Suprapubic skin (tissue), 4 donors: ENCODE measurements at regions not wholly inside any gene's neighbourhood (a gene's known extent, or its start where the extent isn't known, plus 50 kb on each side); places are given as distances from the start of the nearest gene placed in this dataset.

ENCODE experiments used
- DNase-seq, 2 donors: peaks; one replicate each; pipeline ENCODE4 v3.0.0-alpha.2; 2019; ENCODE audit warnings: low spot score in 2 of 2
- H3K27ac ChIP-seq: fragments of 200-600 bp; sonication (generic); one replicate; pipeline ENCODE4 v1.5.1; 2019
- H3K27me3 ChIP-seq: fragments of 200-600 bp; sonication (generic); one replicate; pipeline ENCODE4 v1.5.1; 2019
- H3K36me3 ChIP-seq: fragments of 200-600 bp; sonication (generic); one replicate; pipeline ENCODE4 v1.5.1; 2019
- H3K4me1 ChIP-seq: fragments of 200-600 bp; sonication (generic); one replicate; pipeline ENCODE4 v1.5.1; 2019
- H3K4me3 ChIP-seq: fragments of 200-600 bp; sonication (generic); one replicate; pipeline ENCODE4 v1.5.1; 2019; ENCODE audit warnings: mild to moderate bottlenecking
- H3K9me3 ChIP-seq: fragments of 200-600 bp; sonication (generic); one replicate; pipeline ENCODE4 v1.5.1; 2019
- CTCF ChIP-seq, 2 donors: fragments of 200-600 bp in 1 of 2; fragments of 450-650 bp in 1 of 2; sonication (generic) in 1 of 2; IDR thresholded peaks; one replicate each; pipeline ENCODE4 v1.5.1; 2016 to 2019; ENCODE audit warnings: antibody characterized with exemption in 2 of 2, mild to moderate bottlenecking in 1 of 2, moderate library complexity in 1 of 2
- EP300 ChIP-seq: sonication (generic); formaldehyde crosslinking; IDR thresholded peaks from one replicate; pipeline ENCODE4 v1.6.1; 2017; ENCODE audit warnings: antibody characterized with exemption
- POLR2A ChIP-seq, 2 donors: fragments of 450-650 bp; IDR thresholded peaks; one replicate each; pipeline ENCODE4 v1.6.1; 2017; ENCODE audit warnings: antibody characterized with exemption in 2 of 2, mild to moderate bottlenecking in 2 of 2, moderate library complexity in 2 of 2
- POLR2AphosphoS5 ChIP-seq, 3 donors: sonication (generic); formaldehyde crosslinking; IDR thresholded peaks; one replicate each; pipeline ENCODE4 v1.6.1; 2017; ENCODE audit warnings: antibody characterized with exemption in 3 of 3
- WGBS: methylation state at CpG from one replicate; pipeline ENCODE4 v1.1.5; 2018; 5-methylcytosine and 5-hydroxymethylcytosine counted together

- Histone ChIP-seq H3K36me3 (no peaks in the 10 kb centered on the region), H3K9me3 (no peaks in the 10 kb centered on the region), H3K4me1 (no peaks in the 10 kb centered on the region), H3K4me3 (no peak overlapping the region), H3K27ac (no peak overlapping the region), H3K27me3 (no peaks in the 10 kb centered on the region)
- DNase-seq, result no peak
- 89% methylated on average over 1 of the region's 1 CpG for WGBS
- no peak for TF ChIP-seq EP300
- no peak for TF ChIP-seq CTCF (IDR thresholded peaks at IDR 0.05)
- TF ChIP-seq POLR2AphosphoS5 (IDR thresholded peaks at IDR 0.05), result no peak
- TF ChIP-seq POLR2A (IDR thresholded peaks at IDR 0.05), result no peak
Observed at GRCh38 chr11:29756871-29757270, 260.0 kb downstream of the KCNA4 start.

DNA sequence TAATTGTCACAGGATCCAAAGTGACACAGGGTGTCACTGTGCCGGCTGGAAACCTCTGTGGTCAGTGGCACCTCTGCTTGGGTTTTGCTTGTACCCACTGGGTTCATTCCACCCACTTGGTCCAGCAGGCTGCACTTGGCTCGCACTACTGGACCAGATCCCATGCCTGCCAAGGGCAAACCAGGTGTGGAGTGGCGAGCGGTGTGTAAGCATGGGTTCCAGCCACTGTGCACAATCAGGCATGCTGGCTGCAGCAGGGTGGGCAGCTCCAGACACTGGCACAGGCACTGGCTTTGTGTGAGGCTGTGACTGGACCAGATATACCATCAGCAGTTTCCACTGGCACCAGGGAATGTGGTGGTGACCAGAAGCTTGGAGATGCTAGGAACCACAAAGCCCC lies 261.4 kb downstream of the KCNA4 start:
- TF ChIP-seq CTCF (IDR thresholded peaks at IDR 0.05) (no peak), EP300 (no peak), POLR2AphosphoS5 (IDR thresholded peaks at IDR 0.05) (no peak), POLR2A (IDR thresholded peaks at IDR 0.05) (no peak)
- WGBS, result 81% methylated on average over 2 of the region's 4 CpGs
- Histone ChIP-seq H3K27ac (no peak overlapping the region), H3K4me3 (no peak overlapping the region), H3K27me3 (no peaks in the 10 kb centered on the region), H3K9me3 (no peaks in the 10 kb centered on the region), H3K36me3 (no peaks in the 10 kb centered on the region), H3K4me1 (no peaks in the 10 kb centered on the region)
- DNase-seq, result no peak

DNA sequence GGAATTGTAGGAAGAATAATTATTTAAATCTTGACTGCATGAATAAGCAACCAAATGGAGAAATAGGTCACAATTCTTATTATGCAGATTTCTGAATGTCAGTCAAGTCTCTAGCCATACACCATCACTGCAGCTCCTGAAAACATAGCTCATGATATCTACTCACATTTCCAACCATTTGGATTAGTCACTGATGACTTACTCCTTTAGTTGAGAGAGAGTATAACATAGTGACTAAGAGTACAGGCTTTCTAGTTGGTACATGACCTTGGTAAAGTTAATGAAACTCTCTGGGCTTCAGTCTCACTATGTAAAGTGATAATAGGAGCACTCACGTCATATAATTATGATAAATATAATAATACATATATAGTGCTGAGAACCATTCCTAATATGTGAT lies 265.2 kb downstream of the KCNA4 start:
- H3K36me3 ChIP-seq, result no peaks in the 10 kb centered on the region
- 100% methylated on average over 1 of the region's 1 CpG for WGBS

DNA sequence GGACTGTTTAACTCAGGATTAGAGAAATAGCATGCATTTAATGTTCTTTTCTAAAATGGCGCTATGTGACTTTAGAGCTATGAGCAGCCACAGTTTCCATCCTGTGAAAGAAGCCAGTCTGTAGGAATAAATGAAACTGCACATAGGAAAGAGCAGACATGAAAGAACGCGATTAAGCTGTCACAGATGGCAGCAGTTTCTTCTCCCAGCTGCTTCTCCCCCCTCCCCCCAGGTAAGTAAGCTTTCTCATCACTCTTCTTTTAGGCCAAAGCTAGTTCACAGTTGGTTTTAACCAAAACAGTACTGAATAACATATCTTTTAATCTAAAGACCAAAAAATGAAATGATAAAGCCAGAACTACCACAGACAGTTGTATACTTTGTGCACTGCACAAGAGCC lies 266.4 kb downstream of the KCNA4 start:
- TF ChIP-seq POLR2A (IDR thresholded peaks at IDR 0.05) (no peak), EP300 (no peak), CTCF (IDR thresholded peaks at IDR 0.05) (no peak), POLR2AphosphoS5 (IDR thresholded peaks at IDR 0.05) (no peak)
- Histone ChIP-seq H3K4me1 (no peaks in the 10 kb centered on the region), H3K27ac (no peak overlapping the region), H3K36me3 (no peaks in the 10 kb centered on the region), H3K27me3 (no peaks in the 10 kb centered on the region), H3K9me3 (no peaks in the 10 kb centered on the region), H3K4me3 (no peak overlapping the region)
- DNase-seq, result no peak
- 62% methylated on average over 3 of the region's 3 CpGs for WGBS

More for the DNA sequence above, 265.2 kb downstream of the KCNA4 start:
- TF ChIP-seq CTCF (IDR thresholded peaks at IDR 0.05), result no peak
- TF ChIP-seq POLR2A (IDR thresholded peaks at IDR 0.05), result no peak
- DNase-seq, result no peak
- H3K4me1 ChIP-seq, result no peaks in the 10 kb centered on the region
- no peak overlapping the region for H3K4me3 ChIP-seq
- H3K27ac ChIP-seq, result no peak overlapping the region
- H3K9me3 ChIP-seq, result no peaks in the 10 kb centered on the region
- no peaks in the 10 kb centered on the region for H3K27me3 ChIP-seq

- 63% methylated on average over 1 of the region's 1 CpG for WGBS
- DNase-seq, result no peak
- TF ChIP-seq EP300, result no peak
- no peak for TF ChIP-seq POLR2A (IDR thresholded peaks at IDR 0.05)
- no peak for TF ChIP-seq CTCF (IDR thresholded peaks at IDR 0.05)
- Histone ChIP-seq H3K27me3 (no peaks in the 10 kb centered on the region), H3K4me3 (no peak overlapping the region), H3K36me3 (no peaks in the 10 kb centered on the region), H3K9me3 (no peaks in the 10 kb centered on the region), H3K27ac (no peak overlapping the region), H3K4me1 (no peaks in the 10 kb centered on the region)
Observed at GRCh38 chr11:29734287-29734686, 282.5 kb downstream of the KCNA4 start.
